ENCODE measurements at regions not wholly inside any gene's neighbourhood (a gene's known extent, or its start where the extent isn't known, plus 50 kb on each side); places are given as distances from the start of the nearest gene placed in this dataset.

GRCh38 chr5:29498860-29499259 is 1694.6 kb upstream of the CDH6 start:
- Histone ChIP-seq H3K27ac (ENCODE audit: low read depth, low read length) (no peak overlapping the region), H3K79me2 (ENCODE audit: insufficient read depth, low read length) (no peaks in the 10 kb centered on the region), H3K27me3 (ENCODE audit: insufficient read depth, low read length) (no peaks in the 10 kb centered on the region), H4K20me1 (ENCODE audit: insufficient read depth, low read length) (no peaks in the 10 kb centered on the region), H3K4me3 (ENCODE audit: insufficient read depth, low read length) (no peak overlapping the region), H3K9me3 (ENCODE audit: low read depth, low read length) (no peaks in the 10 kb centered on the region), H3K4me2 (ENCODE audit: insufficient read depth, low read length) (no peak overlapping the region), H3K4me1 (ENCODE audit: insufficient read depth, low read length) (no peaks in the 10 kb centered on the region), H2AFZ (ENCODE audit: low read length) (no peak overlapping the region), H3K36me3 (ENCODE audit: insufficient read depth, low read length) (no peaks in the 10 kb centered on the region)
- no peak for DNase-seq (ENCODE audit: insufficient read length, low spot score, missing footprints)
- no peak for TF ChIP-seq CTCF (IDR thresholded peaks at IDR 0.05; ENCODE audit: extremely low read depth, low read depth, low read length)

- Histone ChIP-seq H3K4me3 (ENCODE audit: insufficient read depth, low read length) (no peak overlapping the region), H3K4me1 (ENCODE audit: insufficient read depth, low read length) (no peaks in the 10 kb centered on the region), H4K20me1 (ENCODE audit: insufficient read depth, low read length) (no peaks in the 10 kb centered on the region), H2AFZ (ENCODE audit: low read length) (no peak overlapping the region), H3K9me3 (ENCODE audit: low read depth, low read length) (no peaks in the 10 kb centered on the region), H3K27me3 (ENCODE audit: insufficient read depth, low read length) (no peaks in the 10 kb centered on the region), H3K4me2 (ENCODE audit: insufficient read depth, low read length) (no peak overlapping the region), H3K27ac (ENCODE audit: low read depth, low read length) (no peak overlapping the region), H3K79me2 (ENCODE audit: insufficient read depth, low read length) (no peaks in the 10 kb centered on the region), H3K36me3 (ENCODE audit: insufficient read depth, low read length) (no peaks in the 10 kb centered on the region)
- DNase-seq (ENCODE audit: insufficient read length, low spot score, missing footprints), result no peak
- TF ChIP-seq CTCF (IDR thresholded peaks at IDR 0.05; ENCODE audit: extremely low read depth, low read depth, low read length), result no peak
Observed at GRCh38 chr5:29498412-29498811, 1695.1 kb upstream of the CDH6 start.

GRCh38 chr5:29485333-29485732 is 1708.2 kb upstream of the CDH6 start:
- Histone ChIP-seq H3K27ac (ENCODE audit: low read depth, low read length) (no peak overlapping the region), H3K4me1 (ENCODE audit: insufficient read depth, low read length) (no peaks in the 10 kb centered on the region), H3K4me2 (ENCODE audit: insufficient read depth, low read length) (no peak overlapping the region), H3K79me2 (ENCODE audit: insufficient read depth, low read length) (no peaks in the 10 kb centered on the region), H3K4me3 (ENCODE audit: insufficient read depth, low read length) (no peak overlapping the region), H3K36me3 (ENCODE audit: insufficient read depth, low read length) (no peaks in the 10 kb centered on the region), H3K9me3 (ENCODE audit: low read depth, low read length) (peaks cover 4% of the 10 kb centered on the region), H3K27me3 (ENCODE audit: insufficient read depth, low read length) (no peaks in the 10 kb centered on the region), H4K20me1 (ENCODE audit: insufficient read depth, low read length) (no peaks in the 10 kb centered on the region), H2AFZ (ENCODE audit: low read length) (no peak overlapping the region)
- no peak for DNase-seq (ENCODE audit: insufficient read length, low spot score, missing footprints)
- no peak for TF ChIP-seq CTCF (IDR thresholded peaks at IDR 0.05; ENCODE audit: extremely low read depth, low read depth, low read length)

- no peaks in the 10 kb centered on the region for H3K79me2 ChIP-seq (ENCODE audit: insufficient read depth, low read length)
- no peaks in the 10 kb centered on the region for H3K4me1 ChIP-seq (ENCODE audit: insufficient read depth, low read length)
- TF ChIP-seq CTCF (IDR thresholded peaks at IDR 0.05; ENCODE audit: extremely low read depth, low read depth, low read length), result no peak
- no peaks in the 10 kb centered on the region for H4K20me1 ChIP-seq (ENCODE audit: insufficient read depth, low read length)
- no peak overlapping the region for H3K4me2 ChIP-seq (ENCODE audit: insufficient read depth, low read length)
- no peaks in the 10 kb centered on the region for H3K9me3 ChIP-seq (ENCODE audit: low read depth, low read length)
- no peaks in the 10 kb centered on the region for H3K36me3 ChIP-seq (ENCODE audit: insufficient read depth, low read length)
- H2AFZ ChIP-seq (ENCODE audit: low read length), result no peak overlapping the region
- DNase-seq (ENCODE audit: insufficient read length, low spot score, missing footprints), result no peak
- no peak overlapping the region for H3K27ac ChIP-seq (ENCODE audit: low read depth, low read length)
- H3K4me3 ChIP-seq (ENCODE audit: insufficient read depth, low read length), result no peak overlapping the region
- no peaks in the 10 kb centered on the region for H3K27me3 ChIP-seq (ENCODE audit: insufficient read depth, low read length)
Observed at GRCh38 chr5:29469581-29469980, 1723.9 kb upstream of the CDH6 start.

All from osteoblast (primary cell).